ENCODE measurements at regions not wholly inside any gene's neighbourhood (a gene's known extent, or its start where the extent isn't known, plus 50 kb on each side); places are given as distances from the start of the nearest gene placed in this dataset.

DNA sequence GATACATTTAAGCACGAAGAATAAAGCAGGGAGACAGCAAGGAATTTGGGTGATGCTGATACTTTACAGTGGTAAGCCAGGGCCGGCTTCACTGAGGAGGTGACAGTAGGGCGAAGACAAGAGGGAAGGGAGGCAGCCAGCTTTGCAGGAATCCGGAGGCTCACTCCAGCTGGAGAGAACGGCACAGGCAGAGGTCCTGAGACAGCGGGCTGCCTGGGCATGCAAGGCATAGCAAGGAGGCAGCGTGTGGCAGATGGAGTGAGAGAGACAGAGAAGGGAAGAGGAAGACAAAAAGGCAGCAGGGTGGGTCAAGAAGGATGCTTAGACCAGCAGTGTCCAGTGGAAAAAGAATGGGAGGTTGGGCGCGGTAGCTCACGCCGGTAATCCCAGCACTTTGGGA lies 83.2 kb upstream of the WASF3 start:
- Histone ChIP-seq H3K9me3 (no peaks in the 10 kb centered on the region), H3K4me1 (no peaks in the 10 kb centered on the region), H3K27ac (no peak overlapping the region), H3K36me3 (ENCODE audit: insufficient read depth in 1 of 2, low read depth in 1 of 2) (no peaks in the 10 kb centered on the region), H3K4me3 (no peak overlapping the region), H3K27me3 (ENCODE audit: insufficient read depth in 3 of 3, low read length in 2 of 3) (peaks cover 0 to 2% (median 0%) of the 10 kb centered on the region in 3 donors)
- ATAC-seq (no peak), DNase-seq (no peak)
- intact Hi-C loops (cut with DNase I): no loop called here
- TF ChIP-seq, protein P1, sequence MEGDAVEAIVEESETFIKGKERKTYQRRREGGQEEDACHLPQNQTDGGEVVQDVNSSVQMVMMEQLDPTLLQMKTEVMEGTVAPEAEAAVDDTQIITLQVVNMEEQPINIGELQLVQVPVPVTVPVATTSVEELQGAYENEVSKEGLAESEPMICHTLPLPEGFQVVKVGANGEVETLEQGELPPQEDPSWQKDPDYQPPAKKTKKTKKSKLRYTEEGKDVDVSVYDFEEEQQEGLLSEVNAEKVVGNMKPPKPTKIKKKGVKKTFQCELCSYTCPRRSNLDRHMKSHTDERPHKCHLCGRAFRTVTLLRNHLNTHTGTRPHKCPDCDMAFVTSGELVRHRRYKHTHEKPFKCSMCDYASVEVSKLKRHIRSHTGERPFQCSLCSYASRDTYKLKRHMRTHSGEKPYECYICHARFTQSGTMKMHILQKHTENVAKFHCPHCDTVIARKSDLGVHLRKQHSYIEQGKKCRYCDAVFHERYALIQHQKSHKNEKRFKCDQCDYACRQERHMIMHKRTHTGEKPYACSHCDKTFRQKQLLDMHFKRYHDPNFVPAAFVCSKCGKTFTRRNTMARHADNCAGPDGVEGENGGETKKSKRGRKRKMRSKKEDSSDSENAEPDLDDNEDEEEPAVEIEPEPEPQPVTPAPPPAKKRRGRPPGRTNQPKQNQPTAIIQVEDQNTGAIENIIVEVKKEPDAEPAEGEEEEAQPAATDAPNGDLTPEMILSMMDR (IDR thresholded peaks at IDR 0.05): no peak
- 70 to 77% (median 77%) methylated on average over 11 of the region's 11 CpGs for WGBS, 3 donors

DNA sequence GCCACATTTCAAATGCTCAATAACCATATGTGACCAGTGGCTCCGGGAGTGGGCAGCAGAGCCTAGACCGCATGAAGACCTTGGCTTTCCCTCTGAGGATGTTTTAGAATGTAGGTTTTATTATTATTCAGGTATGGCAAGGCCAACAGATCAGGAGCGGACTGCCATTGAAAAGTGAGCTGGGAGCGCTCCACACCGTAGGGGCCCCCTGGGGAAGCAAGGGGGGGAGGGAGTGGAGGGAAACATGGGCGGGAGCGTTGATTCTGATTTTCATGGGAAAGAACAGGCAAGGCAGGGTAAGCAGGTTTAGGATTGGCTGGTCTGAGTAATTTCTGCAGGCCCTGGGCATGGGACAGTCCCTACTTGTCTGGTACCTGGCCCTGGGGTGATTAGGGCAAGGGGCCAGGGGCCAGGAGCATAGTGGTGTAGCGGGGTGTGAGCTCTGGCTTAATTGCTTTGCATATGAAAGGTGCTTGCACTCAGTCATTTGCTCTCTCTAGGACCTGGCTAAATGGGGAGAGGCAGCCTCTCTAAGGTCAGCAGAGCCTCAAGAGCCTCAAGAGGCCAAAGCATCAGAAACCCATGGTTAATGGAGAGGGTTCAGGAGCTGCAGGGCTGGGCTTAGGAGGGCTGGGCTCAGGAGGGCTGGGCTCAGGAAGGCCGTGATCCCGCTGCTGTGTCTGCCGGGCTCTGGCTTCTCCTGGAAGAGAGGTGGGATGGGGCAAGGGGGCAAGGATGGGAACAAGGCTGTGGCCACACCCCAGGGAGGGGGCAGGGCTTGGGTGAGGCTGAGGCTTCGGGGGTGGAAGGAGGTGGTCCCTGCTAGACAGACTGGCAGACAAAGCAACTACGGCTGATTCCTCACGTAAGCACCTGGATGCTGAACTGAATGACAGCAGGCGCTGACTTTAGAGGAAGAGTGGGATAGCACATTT lies 82.0 kb upstream of the WASF3 start:
- intact Hi-C loops (cut with DNase I): no loop called here
- Histone ChIP-seq H3K27ac (no peak overlapping the region), H3K4me1 (no peaks in the 10 kb centered on the region), H3K4me3 (peak overlapping the region; percentile 11), H3K36me3 (ENCODE audit: insufficient read depth in 1 of 2, low read depth in 1 of 2) (no peaks in the 10 kb centered on the region), H3K27me3 (ENCODE audit: insufficient read depth in 3 of 3, low read length in 2 of 3) (peaks cover 0 to 2% (median 0%) of the 10 kb centered on the region in 3 donors), H3K9me3 (no peaks in the 10 kb centered on the region)
- DNase-seq: no peak
- ATAC-seq: peak in 2 of 4 donors; percentile 7 to 8
- TF ChIP-seq, protein P1 (IDR thresholded peaks at IDR 0.05): no peak
- 39 to 51% (median 47%) methylated on average over 14 to 15 of the region's 15 CpGs for WGBS, 3 donors

DNA sequence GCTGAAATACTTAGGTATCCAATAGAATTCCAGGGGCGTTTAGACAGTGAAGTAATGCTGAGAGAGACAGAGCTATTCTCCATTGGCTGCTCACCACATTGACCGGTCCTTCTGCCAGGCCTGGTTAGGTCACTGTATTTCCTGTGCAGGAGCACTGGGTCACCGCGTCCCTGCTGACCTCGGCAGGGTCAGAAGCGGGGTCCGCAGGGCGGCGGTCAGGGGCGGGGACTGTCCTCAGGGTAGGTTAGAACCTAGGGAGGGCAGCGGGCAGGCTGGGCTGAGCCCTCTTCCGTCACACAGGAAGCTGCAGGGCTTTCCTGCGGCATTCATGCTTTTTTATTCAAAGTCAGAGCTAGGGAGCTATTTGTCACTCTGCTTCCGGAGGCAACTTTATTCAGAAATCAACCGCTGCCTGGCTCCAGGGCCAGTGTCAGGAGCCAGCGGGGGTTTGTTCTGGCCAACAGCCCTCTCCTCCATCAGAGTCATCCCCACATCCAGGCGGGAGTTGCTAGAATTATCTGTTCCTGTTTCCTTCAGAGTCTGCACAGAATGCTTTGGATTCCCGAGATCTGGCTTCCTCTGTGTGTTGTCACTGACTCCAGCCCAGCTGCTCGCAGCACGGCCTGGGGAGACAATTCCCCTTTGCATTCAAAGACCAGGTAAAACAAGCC lies 81.2 kb upstream of the WASF3 start:
- intact Hi-C loops (cut with DNase I): no loop called here
- DNase-seq: peak; percentile 52 to 82
- 2 to 11% (median 4%) methylated on average over 11 to 20 of the region's 20 CpGs for whole genome bisulfite sequencing, 3 donors
- peaks cover 0 to 2% (median 0%) of the 10 kb centered on the region in 3 donors for H3K27me3 ChIP-seq (ENCODE audit: insufficient read depth in 3 of 3, low read length in 2 of 3)
- H3K27ac ChIP-seq: peak overlapping the region; percentile 25
- H3K36me3 ChIP-seq (ENCODE audit: insufficient read depth in 1 of 2, low read depth in 1 of 2): no peaks in the 10 kb centered on the region
- peak; percentile 40 to 74 (median 50) for ATAC-seq
- TF ChIP-seq, protein P1 (IDR thresholded peaks at IDR 0.05): no peak
- H3K4me3 ChIP-seq: peak overlapping the region; percentile 11
- H3K9me3 ChIP-seq: no peaks in the 10 kb centered on the region
- H3K4me1 ChIP-seq: no peaks in the 10 kb centered on the region

DNA sequence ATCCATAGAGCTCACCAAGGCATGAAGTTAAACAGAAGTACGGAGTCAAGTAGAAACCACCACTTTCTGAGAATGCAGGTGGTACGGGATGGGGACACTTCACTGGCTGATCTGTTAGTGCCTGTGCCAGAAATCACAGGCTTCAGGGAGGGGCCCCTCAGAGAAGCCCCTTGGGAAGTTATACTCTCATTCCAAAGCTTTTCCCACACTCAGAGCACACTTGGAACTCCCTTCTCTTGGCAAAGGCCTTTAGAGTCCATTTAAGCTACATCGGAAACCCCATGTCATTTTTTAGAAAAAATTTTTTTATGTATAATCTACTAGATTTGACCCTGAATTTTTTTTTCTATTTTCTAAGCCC lies 80.7 kb upstream of the WASF3 start:
- TF ChIP-seq, protein P1 (IDR thresholded peaks at IDR 0.05): no peak
- Histone ChIP-seq H3K27ac (peak overlapping the region; percentile 25), H3K4me3 (no peak overlapping the region), H3K27me3 (ENCODE audit: insufficient read depth in 3 of 3, low read length in 2 of 3) (peaks cover 0 to 2% (median 0%) of the 10 kb centered on the region in 3 donors), H3K36me3 (ENCODE audit: insufficient read depth in 1 of 2, low read depth in 1 of 2) (no peaks in the 10 kb centered on the region), H3K9me3 (no peaks in the 10 kb centered on the region), H3K4me1 (no peaks in the 10 kb centered on the region)
- peak in 1 of 4 donors; percentile 43 for ATAC-seq
- 9 to 24% (median 13%) methylated on average over 3 of the region's 3 CpGs for WGBS, 3 donors
- intact Hi-C loops (cut with DNase I): no loop called here
- DNase-seq: no peak

Measured in psoas muscle (tissue), 7 donors.